Gastrocnemius medialis (tissue), 4 donors: ENCODE measurements at regions not wholly inside any gene's neighbourhood (a gene's known extent, or its start where the extent isn't known, plus 50 kb on each side); places are given as distances from the start of the nearest gene placed in this dataset.

Experiments used
- CTCF ChIP-seq, 5 experiments: fragments of 450-650 bp in 3 of 5; fragments of 200-600 bp in 2 of 5; sonication (generic) in 2 of 5; IDR thresholded peaks in 4 of 5; conservative IDR thresholded peaks in 1 of 5; 1 replicate in 4 of 5; 2 replicates in 1 of 5; pipeline ENCODE4 v1.5.1; 2016 to 2019; ENCODE audit warnings: antibody characterized with exemption in 5 of 5, mild to moderate bottlenecking in 3 of 5, moderate library complexity in 3 of 5
- POLR2A ChIP-seq, 2 donors: fragments of 450-650 bp; IDR thresholded peaks; one replicate each; pipeline ENCODE4 v1.6.1; 2017; ENCODE audit warnings: antibody characterized with exemption in 2 of 2, mild to moderate bottlenecking in 2 of 2, moderate library complexity in 2 of 2

GRCh38 chr6:167738386-167738785, 88.3 kb upstream of the AFDN start:
- TF ChIP-seq CTCF (IDR thresholded peaks at IDR 0.05 in 4 of 5, conservative IDR thresholded peaks at IDR 0.05 in 1 of 5), result no peak
- no peak for TF ChIP-seq POLR2A (IDR thresholded peaks at IDR 0.05)
